Thyroid gland (tissue), 4 donors: ENCODE measurements at regions not wholly inside any gene's neighbourhood (a gene's known extent, or its start where the extent isn't known, plus 50 kb on each side); places are given as distances from the start of the nearest gene placed in this dataset.

ENCODE experiments used
- DNase-seq, 2 donors: peaks; one replicate each; pipeline ENCODE4 v3.0.0-alpha.2; 2019
- H3K27ac ChIP-seq, 3 donors: fragments of 200-600 bp; sonication (generic); 1 replicate in 2 of 3; 2 replicates in 1 of 3; pipeline ENCODE4 v1.5.1; 2016 to 2019; ENCODE audit warnings: mild to moderate bottlenecking in 1 of 3, moderate library complexity in 1 of 3
- H3K27me3 ChIP-seq: fragments of 200-600 bp; sonication (generic); one replicate; pipeline ENCODE4 v1.5.1; 2019
- H3K36me3 ChIP-seq, 2 donors: fragments of 200-600 bp; sonication (generic); one replicate each; pipeline ENCODE4 v1.5.1; 2016 to 2019
- H3K4me1 ChIP-seq, 2 donors: fragments of 200-600 bp; sonication (generic); one replicate each; pipeline ENCODE4 v1.5.1; 2017 to 2019
- H3K4me3 ChIP-seq, 3 donors: fragments of 200-600 bp; sonication (generic); replicated peaks in 1 of 3; 1 replicate in 2 of 3; 2 replicates in 1 of 3; pipeline ENCODE4 v1.5.1; 2016; ENCODE audit warnings: mild to moderate bottlenecking in 1 of 3
- H3K9me3 ChIP-seq: fragments of 200-600 bp; sonication (generic); one replicate; pipeline ENCODE4 v1.5.1; 2017
- CTCF ChIP-seq, 6 experiments: fragments of 200-600 bp in 3 of 6; fragments of 450-650 bp in 3 of 6; sonication (generic) in 3 of 6; IDR thresholded peaks; one replicate each; pipeline ENCODE4 v1.5.1; 2016 to 2019; ENCODE audit warnings: antibody characterized with exemption in 6 of 6, mild to moderate bottlenecking in 2 of 6, inconsistent platforms in 1 of 6, moderate library complexity in 1 of 6
- POLR2A ChIP-seq, 2 donors: fragments of 450-650 bp; IDR thresholded peaks; one replicate each; pipeline ENCODE4 v1.6.1; 2017; ENCODE audit warnings: antibody characterized with exemption in 2 of 2, mild to moderate bottlenecking in 2 of 2, moderate library complexity in 1 of 2
- WGBS, 2 donors: methylation state at CpG; one replicate each; pipeline ENCODE4 v1.1.5; 2017; 5-methylcytosine and 5-hydroxymethylcytosine counted together
- intact Hi-C: fragments of 100-400 bp; cut with DNase I; formaldehyde crosslinking; loops from one replicate; pipeline ENCODE4 v1.15.1; 2023

- DNase-seq, result no peak
- Histone ChIP-seq H3K36me3 (no peaks in the 10 kb centered on the region), H3K27me3 (no peaks in the 10 kb centered on the region), H3K9me3 (no peaks in the 10 kb centered on the region), H3K27ac (no peak overlapping the region), H3K4me3 (no peak overlapping the region), H3K4me1 (no peaks in the 10 kb centered on the region)
- 96 to 97% methylated on average over 1 of the region's 1 CpG for WGBS, 2 donors
- intact Hi-C loops, result no loop called here
- TF ChIP-seq POLR2A (IDR thresholded peaks at IDR 0.05) (no peak), CTCF (IDR thresholded peaks at IDR 0.05) (no peak)
These were observed 123.2 kb downstream of the RRAGC start for GRCh38 chr1:38736399-38736798.

- 85 to 90% methylated on average over 6 of the region's 6 CpGs for WGBS, 2 donors
- Histone ChIP-seq H3K9me3 (no peaks in the 10 kb centered on the region), H3K36me3 (no peaks in the 10 kb centered on the region), H3K4me3 (no peak overlapping the region), H3K27ac (no peak overlapping the region), H3K4me1 (no peaks in the 10 kb centered on the region), H3K27me3 (no peaks in the 10 kb centered on the region)
- TF ChIP-seq CTCF (IDR thresholded peaks at IDR 0.05), result no peak
- no peak for DNase-seq
- intact Hi-C loops, result no loop called here
These were observed 123.9 kb downstream of the RRAGC start for GRCh38 chr1:38735651-38736161.

GRCh38 chr1:38733761-38734160, 125.8 kb downstream of the RRAGC start:
- intact Hi-C loops, result no loop called here
- TF ChIP-seq POLR2A (IDR thresholded peaks at IDR 0.05) (no peak), CTCF (IDR thresholded peaks at IDR 0.05) (no peak)
- no peaks in the 10 kb centered on the region for H3K27me3 ChIP-seq
- 58 to 70% methylated on average over 3 of the region's 3 CpGs for WGBS, 2 donors
- no peaks in the 10 kb centered on the region for H3K36me3 ChIP-seq
- no peak for DNase-seq
- H3K27ac ChIP-seq, result no peak overlapping the region
- H3K9me3 ChIP-seq, result no peaks in the 10 kb centered on the region
- no peak overlapping the region for H3K4me3 ChIP-seq
- H3K4me1 ChIP-seq, result no peaks in the 10 kb centered on the region

- Histone ChIP-seq H3K4me3 (no peak overlapping the region), H3K27me3 (no peaks in the 10 kb centered on the region), H3K36me3 (no peaks in the 10 kb centered on the region), H3K27ac (no peak overlapping the region), H3K9me3 (no peaks in the 10 kb centered on the region), H3K4me1 (peaks cover 0 to 6% of the 10 kb centered on the region in 2 donors)
- DNase-seq, result no peak
- TF ChIP-seq CTCF (IDR thresholded peaks at IDR 0.05) (no peak), POLR2A (IDR thresholded peaks at IDR 0.05) (no peak)
- intact Hi-C loops, result no loop called here
- 84 to 88% methylated on average over 6 of the region's 6 CpGs for WGBS, 2 donors
These were observed 128.8 kb downstream of the RRAGC start for GRCh38 chr1:38730511-38731397.

GRCh38 chr1:38728585-38728908, 131.0 kb downstream of the RRAGC start:
- WGBS, 2 donors, result 8 to 15% methylated on average over 1 of the region's 1 CpG
- no peaks in the 10 kb centered on the region for H3K36me3 ChIP-seq
- no peak for DNase-seq
- H3K27ac ChIP-seq, result no peak overlapping the region
- H3K4me3 ChIP-seq, result no peak overlapping the region
- peaks cover 0 to 6% of the 10 kb centered on the region in 2 donors for H3K4me1 ChIP-seq
- TF ChIP-seq CTCF (IDR thresholded peaks at IDR 0.05) (no peak), POLR2A (IDR thresholded peaks at IDR 0.05) (no peak)
- no peaks in the 10 kb centered on the region for H3K9me3 ChIP-seq
- intact Hi-C loops, result no loop called here
- no peaks in the 10 kb centered on the region for H3K27me3 ChIP-seq
